ENCODE measurements at regions not wholly inside any gene's neighbourhood (a gene's known extent, or its start where the extent isn't known, plus 50 kb on each side); places are given as distances from the start of the nearest gene placed in this dataset.

DNA sequence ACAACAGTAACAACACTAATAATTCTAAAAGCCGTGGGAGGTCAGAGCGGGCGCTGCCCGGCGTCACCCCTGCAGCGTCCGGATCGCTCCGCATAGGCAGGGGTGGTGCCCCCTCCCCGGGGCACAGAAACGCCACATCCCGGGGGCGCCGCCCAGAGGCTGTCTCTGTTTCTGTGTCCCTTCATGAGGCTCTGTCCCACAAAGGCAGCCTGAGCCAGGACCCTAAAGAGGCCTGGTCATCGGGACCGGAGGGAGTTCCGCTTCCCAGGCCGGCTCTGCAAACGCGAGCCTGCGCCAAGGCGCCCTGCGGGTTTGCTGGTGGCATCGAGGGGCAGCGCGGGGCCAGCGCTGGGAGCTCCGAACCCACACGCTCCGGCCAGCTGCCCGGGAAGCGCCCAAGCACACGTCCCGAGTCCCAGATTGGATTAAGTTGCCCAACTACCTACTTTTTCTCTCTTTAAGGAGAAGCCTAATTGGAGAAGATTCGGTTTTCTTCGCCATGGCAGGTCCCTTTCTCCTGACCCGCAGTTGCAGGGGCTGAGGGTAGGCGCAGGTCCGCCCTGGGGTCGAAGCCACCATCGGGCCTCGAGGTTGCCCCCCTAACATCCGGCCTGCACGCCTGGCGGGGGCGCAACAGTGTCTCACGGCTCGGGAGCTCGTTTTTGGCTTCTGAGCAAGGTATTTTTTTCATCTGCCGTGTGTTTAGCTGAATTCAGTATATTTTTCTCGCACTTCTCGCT lies 421.7 kb downstream of the VRK1 start:
- TF ChIP-seq, protein P1, sequence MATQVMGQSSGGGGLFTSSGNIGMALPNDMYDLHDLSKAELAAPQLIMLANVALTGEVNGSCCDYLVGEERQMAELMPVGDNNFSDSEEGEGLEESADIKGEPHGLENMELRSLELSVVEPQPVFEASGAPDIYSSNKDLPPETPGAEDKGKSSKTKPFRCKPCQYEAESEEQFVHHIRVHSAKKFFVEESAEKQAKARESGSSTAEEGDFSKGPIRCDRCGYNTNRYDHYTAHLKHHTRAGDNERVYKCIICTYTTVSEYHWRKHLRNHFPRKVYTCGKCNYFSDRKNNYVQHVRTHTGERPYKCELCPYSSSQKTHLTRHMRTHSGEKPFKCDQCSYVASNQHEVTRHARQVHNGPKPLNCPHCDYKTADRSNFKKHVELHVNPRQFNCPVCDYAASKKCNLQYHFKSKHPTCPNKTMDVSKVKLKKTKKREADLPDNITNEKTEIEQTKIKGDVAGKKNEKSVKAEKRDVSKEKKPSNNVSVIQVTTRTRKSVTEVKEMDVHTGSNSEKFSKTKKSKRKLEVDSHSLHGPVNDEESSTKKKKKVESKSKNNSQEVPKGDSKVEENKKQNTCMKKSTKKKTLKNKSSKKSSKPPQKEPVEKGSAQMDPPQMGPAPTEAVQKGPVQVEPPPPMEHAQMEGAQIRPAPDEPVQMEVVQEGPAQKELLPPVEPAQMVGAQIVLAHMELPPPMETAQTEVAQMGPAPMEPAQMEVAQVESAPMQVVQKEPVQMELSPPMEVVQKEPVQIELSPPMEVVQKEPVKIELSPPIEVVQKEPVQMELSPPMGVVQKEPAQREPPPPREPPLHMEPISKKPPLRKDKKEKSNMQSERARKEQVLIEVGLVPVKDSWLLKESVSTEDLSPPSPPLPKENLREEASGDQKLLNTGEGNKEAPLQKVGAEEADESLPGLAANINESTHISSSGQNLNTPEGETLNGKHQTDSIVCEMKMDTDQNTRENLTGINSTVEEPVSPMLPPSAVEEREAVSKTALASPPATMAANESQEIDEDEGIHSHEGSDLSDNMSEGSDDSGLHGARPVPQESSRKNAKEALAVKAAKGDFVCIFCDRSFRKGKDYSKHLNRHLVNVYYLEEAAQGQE (IDR thresholded peaks at IDR 0.05; ENCODE audit: low read depth) = no peak
- TF ChIP-seq, protein P2, sequence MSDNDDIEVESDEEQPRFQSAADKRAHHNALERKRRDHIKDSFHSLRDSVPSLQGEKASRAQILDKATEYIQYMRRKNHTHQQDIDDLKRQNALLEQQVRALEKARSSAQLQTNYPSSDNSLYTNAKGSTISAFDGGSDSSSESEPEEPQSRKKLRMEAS (IDR thresholded peaks at IDR 0.05) = no peak
- TF ChIP-seq YY1 (IDR thresholded peaks at IDR 0.05; ENCODE audit: low read depth) (no peak), TAF1 (IDR thresholded peaks at IDR 0.05; ENCODE audit: low read depth) (no peak), CREB1 (IDR thresholded peaks at IDR 0.05; ENCODE audit: low read depth) (no peak)
